ENCODE measurements at regions not wholly inside any gene's neighbourhood (a gene's known extent, or its start where the extent isn't known, plus 50 kb on each side); places are given as distances from the start of the nearest gene placed in this dataset.

DNA sequence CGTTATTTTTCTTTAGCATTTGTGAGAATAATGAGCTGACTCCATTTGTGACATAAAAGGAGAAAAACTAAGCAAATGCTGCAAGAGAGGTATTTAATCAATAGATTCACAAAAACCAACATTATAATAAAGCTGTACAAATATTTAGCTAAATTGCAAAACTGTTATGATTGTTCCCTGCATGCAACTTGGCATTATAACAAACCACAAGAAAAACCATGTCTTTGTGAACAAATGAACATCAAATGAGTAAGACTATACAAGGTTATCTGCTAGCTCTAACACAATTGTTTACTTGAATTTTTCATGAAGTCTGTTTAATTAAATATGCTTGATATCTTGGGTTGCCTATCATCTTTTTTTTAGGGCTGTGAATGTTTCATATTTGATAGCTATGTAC, 50.8 kb upstream of the PPP1R9A start:
- Histone ChIP-seq H3K27ac (ENCODE audit: low read depth, low read length) (no peak overlapping the region), H4K20me1 (ENCODE audit: insufficient read depth, low read length) (no peaks in the 10 kb centered on the region), H3K27me3 (ENCODE audit: insufficient read depth, low read length) (no peaks in the 10 kb centered on the region), H3K4me2 (ENCODE audit: low read length) (no peak overlapping the region), H3K79me2 (ENCODE audit: insufficient read depth, low read length) (no peaks in the 10 kb centered on the region), H2AFZ (ENCODE audit: low read depth, low read length) (no peak overlapping the region), H3K9ac (ENCODE audit: low read length) (no peak overlapping the region), H3K4me3 (ENCODE audit: insufficient read depth, low read depth, low read length) (no peak overlapping the region), H3K4me1 (ENCODE audit: insufficient read depth, low read length) (no peaks in the 10 kb centered on the region), H3K9me3 (ENCODE audit: insufficient read depth, low read depth, low read length) (no peaks in the 10 kb centered on the region), H3K36me3 (ENCODE audit: insufficient read depth, low read length) (no peaks in the 10 kb centered on the region)
- FAIRE-seq (no peak), DNase-seq (ENCODE audit: low read depth) (peak; percentile 23)
- no peak for TF ChIP-seq EZH2 (IDR thresholded peaks at IDR 0.05; ENCODE audit: insufficient read depth, low read length)
- TF ChIP-seq, protein P1, sequence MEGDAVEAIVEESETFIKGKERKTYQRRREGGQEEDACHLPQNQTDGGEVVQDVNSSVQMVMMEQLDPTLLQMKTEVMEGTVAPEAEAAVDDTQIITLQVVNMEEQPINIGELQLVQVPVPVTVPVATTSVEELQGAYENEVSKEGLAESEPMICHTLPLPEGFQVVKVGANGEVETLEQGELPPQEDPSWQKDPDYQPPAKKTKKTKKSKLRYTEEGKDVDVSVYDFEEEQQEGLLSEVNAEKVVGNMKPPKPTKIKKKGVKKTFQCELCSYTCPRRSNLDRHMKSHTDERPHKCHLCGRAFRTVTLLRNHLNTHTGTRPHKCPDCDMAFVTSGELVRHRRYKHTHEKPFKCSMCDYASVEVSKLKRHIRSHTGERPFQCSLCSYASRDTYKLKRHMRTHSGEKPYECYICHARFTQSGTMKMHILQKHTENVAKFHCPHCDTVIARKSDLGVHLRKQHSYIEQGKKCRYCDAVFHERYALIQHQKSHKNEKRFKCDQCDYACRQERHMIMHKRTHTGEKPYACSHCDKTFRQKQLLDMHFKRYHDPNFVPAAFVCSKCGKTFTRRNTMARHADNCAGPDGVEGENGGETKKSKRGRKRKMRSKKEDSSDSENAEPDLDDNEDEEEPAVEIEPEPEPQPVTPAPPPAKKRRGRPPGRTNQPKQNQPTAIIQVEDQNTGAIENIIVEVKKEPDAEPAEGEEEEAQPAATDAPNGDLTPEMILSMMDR (IDR thresholded peaks at IDR 0.05; ENCODE audit: insufficient read depth, low read depth, low read length), result no peak
- no peaks in the 10 kb centered on the region for H3K36me3 Mint-ChIP-seq (ENCODE audit: low read depth, unreplicated experiment)
- no peak overlapping the region for H3K27ac Mint-ChIP-seq (ENCODE audit: unreplicated experiment)
- H3K4me3 Mint-ChIP-seq (ENCODE audit: unreplicated experiment), result no peak overlapping the region
- peaks cover 5% of the 10 kb centered on the region for H3K9me3 Mint-ChIP-seq (ENCODE audit: unreplicated experiment)
- H3K4me1 Mint-ChIP-seq (ENCODE audit: low read depth, unreplicated experiment), result no peaks in the 10 kb centered on the region
- no peaks in the 10 kb centered on the region for H3K27me3 Mint-ChIP-seq (ENCODE audit: low read depth, unreplicated experiment)

Measured in astrocyte (in vitro differentiated cells and primary cell).